ENCODE measurements at regions not wholly inside any gene's neighbourhood (a gene's known extent, or its start where the extent isn't known, plus 50 kb on each side); places are given as distances from the start of the nearest gene placed in this dataset.

GRCh38 chr5:99945478-99946442, 589.4 kb upstream of the FAM174A start:
- Histone ChIP-seq H3K9me3 (ENCODE audit: insufficient read depth, low read depth, low read length) (peaks cover 5% of the 10 kb centered on the region), H3K14ac (ENCODE audit: low read length) (no peak overlapping the region), H4K12ac (ENCODE audit: low read depth, low read length) (no peak overlapping the region), H3K27ac (ENCODE audit: low read depth, low read length) (no peak overlapping the region), H3K23ac (ENCODE audit: low read length) (no peak overlapping the region), H2BK120ac (ENCODE audit: insufficient read depth, low read length, poor library complexity) (no peak overlapping the region), H2BK5ac (ENCODE audit: low read depth, low read length, poor library complexity) (no peak overlapping the region), H4K8ac (ENCODE audit: low read depth, low read length) (no peak overlapping the region), H3K36me3 (ENCODE audit: control insufficient read depth in 1 of 2, insufficient read depth in 2 of 2, low read length in 2 of 2) (no peaks in the 10 kb centered on the region), H3K27me3 (ENCODE audit: insufficient read depth, low read length) (no peaks in the 10 kb centered on the region), H2AK5ac (ENCODE audit: low read length) (no peak overlapping the region), H3K4me2 (ENCODE audit: low read length) (no peak overlapping the region), H3K4me1 (ENCODE audit: control insufficient read depth in 1 of 2, insufficient read depth in 2 of 2, low read length in 2 of 2) (no peaks in the 10 kb centered on the region), H3K18ac (ENCODE audit: low read length) (no peak overlapping the region), H2AFZ (ENCODE audit: insufficient read depth, low read length, poor library complexity) (no peak overlapping the region), H3K79me2 (ENCODE audit: control insufficient read depth, insufficient read depth, low read length, poor library complexity) (no peaks in the 10 kb centered on the region), H3K79me1 (ENCODE audit: low read length) (no peaks in the 10 kb centered on the region), H2BK12ac (ENCODE audit: low read length) (no peak overlapping the region), H3K4ac (ENCODE audit: low read depth, low read length) (no peak overlapping the region), H4K91ac (ENCODE audit: low read depth, low read length) (no peak overlapping the region), H3K4me3 (ENCODE audit: low read depth, low read length) (no peak overlapping the region), H3K9ac (ENCODE audit: low read length) (no peak overlapping the region)
- WGBS (ENCODE audit: extremely low coverage, insufficient coverage, insufficient read length) = no CpG with 5 or more reads among the region's 12 CpGs
- DNase-seq = no peak

DNA sequence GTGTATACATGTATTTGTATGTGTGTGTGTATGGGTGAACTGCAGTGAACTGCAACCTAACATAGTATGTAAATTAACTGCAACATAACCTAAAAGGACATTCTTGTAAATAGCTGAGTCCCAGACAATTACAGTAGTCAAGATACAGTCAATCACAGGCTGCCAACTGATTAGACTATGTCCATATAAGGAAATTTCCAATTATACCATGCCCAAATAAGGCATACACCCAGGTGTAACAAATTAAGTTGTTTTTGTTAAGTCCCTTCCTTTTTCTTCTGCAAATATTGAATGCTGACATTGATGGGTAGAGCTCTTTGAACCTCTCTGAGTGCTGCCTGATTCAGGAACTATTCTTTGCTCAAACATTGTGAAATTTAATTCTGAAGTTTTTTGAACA, 594.6 kb upstream of the FAM174A start:
- H3K36me3 ChIP-seq (ENCODE audit: control insufficient read depth in 1 of 2, insufficient read depth in 2 of 2, low read length in 2 of 2) = no peaks in the 10 kb centered on the region
- H2BK12ac ChIP-seq (ENCODE audit: low read length) = no peak overlapping the region
- no peaks in the 10 kb centered on the region for H3K79me1 ChIP-seq (ENCODE audit: low read length)
- no peak overlapping the region for H3K18ac ChIP-seq (ENCODE audit: low read length)
- no peak overlapping the region for H4K8ac ChIP-seq (ENCODE audit: low read depth, low read length)
- H3K4ac ChIP-seq (ENCODE audit: low read depth, low read length) = no peak overlapping the region
- H2BK5ac ChIP-seq (ENCODE audit: low read depth, low read length, poor library complexity) = no peak overlapping the region
- no peaks in the 10 kb centered on the region for H3K9me3 ChIP-seq (ENCODE audit: insufficient read depth, low read depth, low read length)
- H3K9ac ChIP-seq (ENCODE audit: low read length) = no peak overlapping the region
- H3K4me1 ChIP-seq (ENCODE audit: control insufficient read depth in 1 of 2, insufficient read depth in 2 of 2, low read length in 2 of 2) = no peaks in the 10 kb centered on the region
- H4K91ac ChIP-seq (ENCODE audit: low read depth, low read length) = no peak overlapping the region
- H4K12ac ChIP-seq (ENCODE audit: low read depth, low read length) = no peak overlapping the region
- no peak overlapping the region for H3K4me2 ChIP-seq (ENCODE audit: low read length)
- H2AK5ac ChIP-seq (ENCODE audit: low read length) = no peak overlapping the region
- no peak overlapping the region for H3K4me3 ChIP-seq (ENCODE audit: low read depth, low read length)
- no peak for DNase-seq
- H2BK120ac ChIP-seq (ENCODE audit: insufficient read depth, low read length, poor library complexity) = no peak overlapping the region
- H2AFZ ChIP-seq (ENCODE audit: insufficient read depth, low read length, poor library complexity) = no peak overlapping the region
- H3K23ac ChIP-seq (ENCODE audit: low read length) = no peak overlapping the region
- no peaks in the 10 kb centered on the region for H3K79me2 ChIP-seq (ENCODE audit: control insufficient read depth, insufficient read depth, low read length, poor library complexity)
- H3K14ac ChIP-seq (ENCODE audit: low read length) = no peak overlapping the region
- H3K27me3 ChIP-seq (ENCODE audit: insufficient read depth, low read length) = no peaks in the 10 kb centered on the region
- no peak overlapping the region for H3K27ac ChIP-seq (ENCODE audit: low read depth, low read length)

DNA sequence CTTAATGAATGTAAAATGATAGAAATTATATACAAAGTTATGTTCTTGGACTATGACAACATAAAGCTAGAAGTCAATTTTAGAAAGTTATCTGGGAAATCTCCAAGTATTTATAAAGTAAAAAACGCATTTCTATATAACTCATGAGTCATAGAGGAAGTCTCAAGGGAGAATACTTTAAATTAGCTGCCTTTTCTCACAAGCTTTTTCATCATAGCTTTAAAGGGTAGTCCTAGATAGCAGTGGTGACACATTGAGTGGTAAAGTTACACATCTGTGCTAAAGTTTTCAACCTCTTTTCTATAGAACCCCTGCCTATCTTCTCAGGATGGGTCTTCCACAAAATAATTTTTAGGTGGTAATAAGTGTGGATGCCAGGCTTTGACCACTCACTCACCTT, 598.3 kb upstream of the FAM174A start:
- Histone ChIP-seq H3K27me3 (ENCODE audit: insufficient read depth, low read length) (no peaks in the 10 kb centered on the region), H3K18ac (ENCODE audit: low read length) (no peak overlapping the region), H2BK120ac (ENCODE audit: insufficient read depth, low read length, poor library complexity) (no peak overlapping the region), H3K4ac (ENCODE audit: low read depth, low read length) (no peak overlapping the region), H3K9me3 (ENCODE audit: insufficient read depth, low read depth, low read length) (no peaks in the 10 kb centered on the region), H3K9ac (ENCODE audit: low read length) (no peak overlapping the region), H3K14ac (ENCODE audit: low read length) (no peak overlapping the region), H3K4me3 (ENCODE audit: low read depth, low read length) (no peak overlapping the region), H2AFZ (ENCODE audit: insufficient read depth, low read length, poor library complexity) (no peak overlapping the region), H2BK5ac (ENCODE audit: low read depth, low read length, poor library complexity) (no peak overlapping the region), H3K23ac (ENCODE audit: low read length) (no peak overlapping the region), H2BK12ac (ENCODE audit: low read length) (no peak overlapping the region), H4K12ac (ENCODE audit: low read depth, low read length) (no peak overlapping the region), H3K79me1 (ENCODE audit: low read length) (no peaks in the 10 kb centered on the region), H2AK5ac (ENCODE audit: low read length) (no peak overlapping the region), H3K4me1 (ENCODE audit: control insufficient read depth in 1 of 2, insufficient read depth in 2 of 2, low read length in 2 of 2) (no peaks in the 10 kb centered on the region), H3K36me3 (ENCODE audit: control insufficient read depth in 1 of 2, insufficient read depth in 2 of 2, low read length in 2 of 2) (no peaks in the 10 kb centered on the region), H4K8ac (ENCODE audit: low read depth, low read length) (no peak overlapping the region), H3K27ac (ENCODE audit: low read depth, low read length) (no peak overlapping the region), H3K79me2 (ENCODE audit: control insufficient read depth, insufficient read depth, low read length, poor library complexity) (no peaks in the 10 kb centered on the region), H4K91ac (ENCODE audit: low read depth, low read length) (no peak overlapping the region), H3K4me2 (ENCODE audit: low read length) (no peak overlapping the region)
- no CpG with 5 or more reads among the region's 1 CpG for WGBS (ENCODE audit: extremely low coverage, insufficient coverage, insufficient read length)
- peak in 1 of 2 donors; percentile 48 for DNase-seq

GRCh38 chr5:99929806-99930135, 605.4 kb upstream of the FAM174A start:
- no peaks in the 10 kb centered on the region for H3K79me1 ChIP-seq (ENCODE audit: low read length)
- no peak overlapping the region for H3K18ac ChIP-seq (ENCODE audit: low read length)
- no peak overlapping the region for H3K9ac ChIP-seq (ENCODE audit: low read length)
- no peak overlapping the region for H3K27ac ChIP-seq (ENCODE audit: low read depth, low read length)
- no peaks in the 10 kb centered on the region for H3K4me1 ChIP-seq (ENCODE audit: control insufficient read depth in 1 of 2, insufficient read depth in 2 of 2, low read length in 2 of 2)
- H3K14ac ChIP-seq (ENCODE audit: low read length) = no peak overlapping the region
- no peak overlapping the region for H3K4ac ChIP-seq (ENCODE audit: low read depth, low read length)
- no peak overlapping the region for H2BK12ac ChIP-seq (ENCODE audit: low read length)
- no peaks in the 10 kb centered on the region for H3K27me3 ChIP-seq (ENCODE audit: insufficient read depth, low read length)
- H2AFZ ChIP-seq (ENCODE audit: insufficient read depth, low read length, poor library complexity) = no peak overlapping the region
- no peak overlapping the region for H4K12ac ChIP-seq (ENCODE audit: low read depth, low read length)
- DNase-seq = no peak
- no peaks in the 10 kb centered on the region for H3K36me3 ChIP-seq (ENCODE audit: control insufficient read depth in 1 of 2, insufficient read depth in 2 of 2, low read length in 2 of 2)
- H3K9me3 ChIP-seq (ENCODE audit: insufficient read depth, low read depth, low read length) = peaks cover 15% of the 10 kb centered on the region
- H3K4me2 ChIP-seq (ENCODE audit: low read length) = no peak overlapping the region
- H2BK120ac ChIP-seq (ENCODE audit: insufficient read depth, low read length, poor library complexity) = no peak overlapping the region
- H3K79me2 ChIP-seq (ENCODE audit: control insufficient read depth, insufficient read depth, low read length, poor library complexity) = no peaks in the 10 kb centered on the region
- H3K23ac ChIP-seq (ENCODE audit: low read length) = no peak overlapping the region
- H4K91ac ChIP-seq (ENCODE audit: low read depth, low read length) = no peak overlapping the region
- no peak overlapping the region for H2AK5ac ChIP-seq (ENCODE audit: low read length)
- H3K4me3 ChIP-seq (ENCODE audit: low read depth, low read length) = no peak overlapping the region
- H4K8ac ChIP-seq (ENCODE audit: low read depth, low read length) = no peak overlapping the region
- no peak overlapping the region for H2BK5ac ChIP-seq (ENCODE audit: low read depth, low read length, poor library complexity)
